Nucleus accumbens (tissue), 56 donors: ENCODE measurements at regions not wholly inside any gene's neighbourhood (a gene's known extent, or its start where the extent isn't known, plus 50 kb on each side); places are given as distances from the start of the nearest gene placed in this dataset.

Experiments
- DNase-seq, 56 donors: peaks; one replicate each; lab custom pipeline; 2025; lab: John Stamatoyannopoulos, UW

GRCh38 chr14:82411298-82411697, 877.6 kb upstream of the SEL1L start:
- no peak for DNase-seq

GRCh38 chr14:82412545-82412944, 878.9 kb upstream of the SEL1L start:
- no peak for DNase-seq

- no peak for DNase-seq
These were observed 881.3 kb upstream of the SEL1L start for GRCh38 chr14:82414853-82415539.

- no peak for DNase-seq
These were observed 886.3 kb upstream of the SEL1L start for GRCh38 chr14:82419933-82420332.

GRCh38 chr14:82420871-82421270, 887.2 kb upstream of the SEL1L start:
- no peak for DNase-seq

GRCh38 chr14:82421286-82421685, 887.6 kb upstream of the SEL1L start:
- no peak for DNase-seq

- DNase-seq: no peak
These were observed 888.6 kb upstream of the SEL1L start for GRCh38 chr14:82422230-82422629.

GRCh38 chr14:82425261-82425660, 891.6 kb upstream of the SEL1L start:
- no peak for DNase-seq

GRCh38 chr14:82431031-82431430, 897.4 kb upstream of the SEL1L start:
- no peak for DNase-seq

GRCh38 chr14:82432301-82433105, 898.9 kb upstream of the SEL1L start:
- no peak for DNase-seq

- no peak for DNase-seq
These were observed 904.8 kb upstream of the SEL1L start for GRCh38 chr14:82438436-82438835.

- no peak for DNase-seq
These were observed 907.6 kb upstream of the SEL1L start for GRCh38 chr14:82441270-82441669.

GRCh38 chr14:82445810-82446570, 912.3 kb upstream of the SEL1L start:
- DNase-seq: no peak

GRCh38 chr14:82447586-82447985, 913.9 kb upstream of the SEL1L start:
- DNase-seq: peak in 7 of 56 donors; percentile 2 to 17 (median 8)

- DNase-seq: no peak
These were observed 916.3 kb upstream of the SEL1L start for GRCh38 chr14:82449926-82450468.

- DNase-seq: no peak
These were observed 918.0 kb upstream of the SEL1L start for GRCh38 chr14:82451675-82452074.

GRCh38 chr14:82482345-82482744, 948.7 kb upstream of the SEL1L start:
- no peak for DNase-seq

GRCh38 chr14:82488473-82488872, 954.8 kb upstream of the SEL1L start:
- DNase-seq: no peak

GRCh38 chr14:82490397-82490796, 956.7 kb upstream of the SEL1L start:
- no peak for DNase-seq

- DNase-seq: no peak
These were observed 958.5 kb upstream of the SEL1L start for GRCh38 chr14:82492157-82492556.

- DNase-seq: no peak
These were observed 966.6 kb upstream of the SEL1L start for GRCh38 chr14:82500222-82500621.
